ENCODE measurements at regions not wholly inside any gene's neighbourhood (a gene's known extent, or its start where the extent isn't known, plus 50 kb on each side); places are given as distances from the start of the nearest gene placed in this dataset.

GRCh38 chr5:8456846-8457186, 587.9 kb downstream of the MTRR start:
- Histone ChIP-seq H3K4me2 (ENCODE audit: low read length) (no peak overlapping the region), H4K20me1 (ENCODE audit: insufficient read depth, low read length) (no peaks in the 10 kb centered on the region), H3K4me3 (ENCODE audit: low read depth, low read length, poor library complexity, severe bottlenecking) (no peak overlapping the region), H3K4me1 (ENCODE audit: insufficient read depth, low read length, poor library complexity, severe bottlenecking) (no peaks in the 10 kb centered on the region), H3K27ac (ENCODE audit: low read depth, low read length, poor library complexity, severe bottlenecking) (no peak overlapping the region), H2AFZ (ENCODE audit: low read length) (no peak overlapping the region), H3K36me3 (ENCODE audit: insufficient read depth, low read length) (no peaks in the 10 kb centered on the region), H3K9me2 (ENCODE audit: insufficient read depth, low read length) (no peaks in the 10 kb centered on the region), H3K79me2 (ENCODE audit: insufficient read depth, low read depth, low read length) (no peaks in the 10 kb centered on the region), H3K9me3 (ENCODE audit: low read length) (no peaks in the 10 kb centered on the region)
- CTCF ChIA-PET (ENCODE audit: unreplicated experiment) = no interaction called here
- BruUV-seq (replicated peaks) = no TSS peak
- no peak for DNase-seq (ENCODE audit: low spot score)
- POLR2A ChIA-PET = no interaction called here
- TF ChIP-seq EZH2phosphoT487 (IDR thresholded peaks at IDR 0.05; ENCODE audit: borderline replicate concordance, low read depth, low read length) (no peak), CTCF (conservative IDR thresholded peaks at IDR 0.05; ENCODE audit: low read length) (no peak)
- intact Hi-C loops (cut with micrococcal nuclease; ENCODE audit: unreplicated experiment) = no loop called here

- Histone ChIP-seq H3K9me2 (ENCODE audit: insufficient read depth, low read length) (no peaks in the 10 kb centered on the region), H3K79me2 (ENCODE audit: insufficient read depth, low read depth, low read length) (no peaks in the 10 kb centered on the region), H3K4me1 (ENCODE audit: insufficient read depth, low read length, poor library complexity, severe bottlenecking) (no peaks in the 10 kb centered on the region), H3K36me3 (ENCODE audit: insufficient read depth, low read length) (no peaks in the 10 kb centered on the region), H3K9me3 (ENCODE audit: low read length) (no peaks in the 10 kb centered on the region), H4K20me1 (ENCODE audit: insufficient read depth, low read length) (no peaks in the 10 kb centered on the region), H3K4me3 (ENCODE audit: low read depth, low read length, poor library complexity, severe bottlenecking) (no peak overlapping the region), H3K4me2 (ENCODE audit: low read length) (no peak overlapping the region), H2AFZ (ENCODE audit: low read length) (no peak overlapping the region), H3K27ac (ENCODE audit: low read depth, low read length, poor library complexity, severe bottlenecking) (no peak overlapping the region)
- intact Hi-C loops (cut with micrococcal nuclease; ENCODE audit: unreplicated experiment) = no loop called here
- ChIA-PET CTCF (ENCODE audit: unreplicated experiment) (no interaction called here), POLR2A (no interaction called here)
- BruUV-seq (replicated peaks) = no TSS peak
- no peak for DNase-seq (ENCODE audit: low spot score)
- TF ChIP-seq EZH2phosphoT487 (IDR thresholded peaks at IDR 0.05; ENCODE audit: borderline replicate concordance, low read depth, low read length) = no peak
- TF ChIP-seq CTCF (conservative IDR thresholded peaks at IDR 0.05; ENCODE audit: low read length) = no peak
Observed at GRCh38 chr5:8457187-8458037, 588.5 kb downstream of the MTRR start.

GRCh38 chr5:8458038-8458383, 589.1 kb downstream of the MTRR start:
- Histone ChIP-seq H3K9me3 (ENCODE audit: low read length) (no peaks in the 10 kb centered on the region), H3K4me2 (ENCODE audit: low read length) (no peak overlapping the region), H2AFZ (ENCODE audit: low read length) (no peak overlapping the region), H3K4me1 (ENCODE audit: insufficient read depth, low read length, poor library complexity, severe bottlenecking) (no peaks in the 10 kb centered on the region), H3K27ac (ENCODE audit: low read depth, low read length, poor library complexity, severe bottlenecking) (no peak overlapping the region), H3K79me2 (ENCODE audit: insufficient read depth, low read depth, low read length) (no peaks in the 10 kb centered on the region), H3K9me2 (ENCODE audit: insufficient read depth, low read length) (no peaks in the 10 kb centered on the region), H3K36me3 (ENCODE audit: insufficient read depth, low read length) (no peaks in the 10 kb centered on the region), H4K20me1 (ENCODE audit: insufficient read depth, low read length) (no peaks in the 10 kb centered on the region), H3K4me3 (ENCODE audit: low read depth, low read length, poor library complexity, severe bottlenecking) (no peak overlapping the region)
- CTCF ChIA-PET (ENCODE audit: unreplicated experiment) = no interaction called here
- TF ChIP-seq CTCF (conservative IDR thresholded peaks at IDR 0.05; ENCODE audit: low read length) (no peak), EZH2phosphoT487 (IDR thresholded peaks at IDR 0.05; ENCODE audit: borderline replicate concordance, low read depth, low read length) (no peak)
- POLR2A ChIA-PET = no interaction called here
- BruUV-seq (replicated peaks) = no TSS peak
- intact Hi-C loops (cut with micrococcal nuclease; ENCODE audit: unreplicated experiment) = no loop called here
- DNase-seq (ENCODE audit: low spot score) = no peak
